HepG2 (cell line): ENCODE measurements at regions not wholly inside any gene's neighbourhood (a gene's known extent, or its start where the extent isn't known, plus 50 kb on each side); places are given as distances from the start of the nearest gene placed in this dataset.

Experiments
- ATAC-seq: fragments of 200-7000 bp; cut with Tn5 transposase; 3 replicates; pipeline ENCODE4 v1.9.1; 2020; ENCODE audit warnings: mild to moderate bottlenecking, moderate library complexity
- BruUV-seq: library from RNA; stranded (reverse); fragments of 400-500 nt; replicated peaks from 2 replicates; lab custom pipeline; 2021; lab: Mats Ljungman, UMichigan
- CTCF ChIA-PET: fragments of 300-600 bp; formaldehyde crosslinking; extraction: SDS; loops from one replicate; lab custom pipeline; 2021; ENCODE audit warnings: low total read pairs, inconsistent platforms, low intra/inter-chr PET ratio; lab: Yijun Ruan, JAX
- POLR2A ChIA-PET: fragments of 350-600 bp; sonication (Branson Sonifier 250); formaldehyde crosslinking; loops from one replicate; lab custom pipeline; 2020; ENCODE audit warnings: antibody characterized with exemption, inconsistent platforms; lab: Yijun Ruan, JAX
- DNase-seq: peaks from one replicate; pipeline ENCODE4 v3.0.0-alpha.2; 2015; ENCODE audit warnings: low spot score
- FAIRE-seq: peaks from 3 replicates; lab custom pipeline; 2011; peaks lifted over from hg19 to GRCh38; lab: Jason Lieb, UNC
- H2AFZ ChIP-seq: one replicate; pipeline ENCODE4 v1.6.1; 2011; ENCODE audit warnings: low read length, inconsistent platforms
- H3K27ac ChIP-seq: fragments of 300-600 bp; 3 replicates; pipeline ENCODE4 v1.8.0; 2011; ENCODE audit warnings: mixed run types, mild to moderate bottlenecking, mixed read lengths, low read length, inconsistent platforms; ENCODE audit not compliant: insufficient read depth; ENCODE audit errors: extremely low read length
- H3K27me3 ChIP-seq, 2 experiments: fragments of 200-600 bp in 1 of 2; 2 replicates in 1 of 2; 3 replicates in 1 of 2; pipeline versions ENCODE4 v1.6.0 to v1.8.0; 2011; ENCODE audit warnings: low read length in 2 of 2, mild to moderate bottlenecking in 2 of 2, moderate library complexity in 2 of 2, inconsistent platforms in 1 of 2; ENCODE audit not compliant: insufficient read depth in 2 of 2, control insufficient read depth in 1 of 2
- H3K36me3 ChIP-seq, 2 experiments: fragments of 200-600 bp in 1 of 2; replicated peaks in 1 of 2; 2 replicates in 1 of 2; 3 replicates in 1 of 2; pipeline versions ENCODE4 v1.5.1 to v1.8.0; 2011; ENCODE audit warnings: low read length in 2 of 2, inconsistent platforms in 1 of 2; ENCODE audit not compliant: insufficient read depth in 2 of 2, control insufficient read depth in 1 of 2
- H3K4me1 ChIP-seq: 2 replicates; pipeline ENCODE4 v1.5.1; 2012; ENCODE audit warnings: low read length, inconsistent platforms; ENCODE audit not compliant: insufficient read depth
- H3K4me2 ChIP-seq: 2 replicates; pipeline ENCODE4 v1.6.0; 2011; ENCODE audit warnings: low read depth, low read length, inconsistent platforms
- H3K4me3 ChIP-seq, 3 experiments: fragments of 200-600 bp in 1 of 3; sonication (generic), shearing (Covaris generic) in 1 of 3; replicated peaks in 1 of 3; 2 replicates each; pipeline ENCODE4 v1.5.1; 2011 to 2016; ENCODE audit warnings: low read length in 3 of 3, inconsistent platforms in 2 of 3, low read depth in 2 of 3, mild to moderate bottlenecking in 2 of 3, control low read depth in 1 of 3, mixed read lengths in 1 of 3; ENCODE audit not compliant: insufficient read depth in 1 of 3
- H3K79me2 ChIP-seq: one replicate; pipeline ENCODE4 v1.6.1; 2011; ENCODE audit warnings: low read length, inconsistent platforms; ENCODE audit not compliant: insufficient read depth
- H3K9ac ChIP-seq: 2 replicates; pipeline ENCODE4 v1.6.0; 2011; ENCODE audit warnings: mild to moderate bottlenecking, low read depth, low read length, inconsistent platforms; ENCODE audit not compliant: insufficient read depth
- H3K9me3 ChIP-seq: 2 replicates; pipeline ENCODE4 v1.5.1; 2012; ENCODE audit warnings: mild to moderate bottlenecking, low read length
- H4K20me1 ChIP-seq: 2 replicates; pipeline ENCODE4 v1.6.0; 2011; ENCODE audit warnings: inconsistent platforms, mild to moderate bottlenecking, low read length, moderate library complexity; ENCODE audit not compliant: insufficient read depth
- BRD4 ChIP-seq: sonication (generic); formaldehyde crosslinking; IDR thresholded peaks from 2 replicates; pipeline ENCODE4 v1.4.0; 2020; ENCODE audit warnings: missing genetic modification reagents
- MTA1 ChIP-seq: sonication (generic); formaldehyde crosslinking; IDR thresholded peaks from 2 replicates; pipeline ENCODE4 v1.4.0; 2020; ENCODE audit warnings: missing genetic modification reagents, mild to moderate bottlenecking, borderline replicate concordance
- PHF20 ChIP-seq: sonication (generic); formaldehyde crosslinking; IDR thresholded peaks from 2 replicates; pipeline ENCODE4 v1.5.0; 2020; ENCODE audit warnings: mild to moderate bottlenecking, missing genetic modification reagents
- RAD21 ChIP-seq: fragments of 450-650 bp; formaldehyde crosslinking; IDR thresholded peaks from 2 replicates; pipeline ENCODE4 v1.5.0; 2020; ENCODE audit warnings: mild to moderate bottlenecking
- ZNF331 ChIP-seq: sonication (generic); formaldehyde crosslinking; IDR thresholded peaks from 2 replicates; pipeline ENCODE4 v1.4.0; 2020; ENCODE audit warnings: missing genetic modification reagents
- ZNF432 ChIP-seq: sonication (generic); formaldehyde crosslinking; IDR thresholded peaks from 2 replicates; pipeline ENCODE4 v1.5.0; 2020; ENCODE audit warnings: missing genetic modification reagents, mild to moderate bottlenecking, borderline replicate concordance
- ZSCAN31 ChIP-seq: sonication (generic); formaldehyde crosslinking; IDR thresholded peaks from 2 replicates; pipeline ENCODE4 v1.5.0; 2020; ENCODE audit warnings: low read depth, mild to moderate bottlenecking, missing genetic modification reagents
- WGBS: methylation state at CpG from one replicate; pipeline ENCODE4 v1.1.6; 2017; ENCODE audit warnings: low lambda C conversion rate; 5-methylcytosine and 5-hydroxymethylcytosine counted together
- in situ Hi-C: cut with HindIII; loops from 2 replicates; pipeline ENCODE4 v1.10.0; 2017; ENCODE audit warnings: low pct_unique_long_range_greater_than_20kb; ENCODE audit not compliant: extremely low pct_ligation_motif_present
- intact Hi-C: fragments of 100-400 bp; cut with micrococcal nuclease; formaldehyde crosslinking; loops from one replicate; pipeline ENCODE4 v1.10.0; 2022; ENCODE audit not compliant: unreplicated experiment
- TF ChIP-seq, protein P1 (sequence below): sonication (generic); formaldehyde crosslinking; IDR thresholded peaks from 2 replicates; pipeline ENCODE4 v1.4.0; 2020; ENCODE audit warnings: missing genetic modification reagents, borderline replicate concordance
- TF ChIP-seq, protein P2 (sequence below): sonication (generic); formaldehyde crosslinking; IDR thresholded peaks from 2 replicates; pipeline ENCODE4 v1.8.1; 2023; ENCODE audit warnings: mild to moderate bottlenecking, missing genetic modification reagents

DNA sequence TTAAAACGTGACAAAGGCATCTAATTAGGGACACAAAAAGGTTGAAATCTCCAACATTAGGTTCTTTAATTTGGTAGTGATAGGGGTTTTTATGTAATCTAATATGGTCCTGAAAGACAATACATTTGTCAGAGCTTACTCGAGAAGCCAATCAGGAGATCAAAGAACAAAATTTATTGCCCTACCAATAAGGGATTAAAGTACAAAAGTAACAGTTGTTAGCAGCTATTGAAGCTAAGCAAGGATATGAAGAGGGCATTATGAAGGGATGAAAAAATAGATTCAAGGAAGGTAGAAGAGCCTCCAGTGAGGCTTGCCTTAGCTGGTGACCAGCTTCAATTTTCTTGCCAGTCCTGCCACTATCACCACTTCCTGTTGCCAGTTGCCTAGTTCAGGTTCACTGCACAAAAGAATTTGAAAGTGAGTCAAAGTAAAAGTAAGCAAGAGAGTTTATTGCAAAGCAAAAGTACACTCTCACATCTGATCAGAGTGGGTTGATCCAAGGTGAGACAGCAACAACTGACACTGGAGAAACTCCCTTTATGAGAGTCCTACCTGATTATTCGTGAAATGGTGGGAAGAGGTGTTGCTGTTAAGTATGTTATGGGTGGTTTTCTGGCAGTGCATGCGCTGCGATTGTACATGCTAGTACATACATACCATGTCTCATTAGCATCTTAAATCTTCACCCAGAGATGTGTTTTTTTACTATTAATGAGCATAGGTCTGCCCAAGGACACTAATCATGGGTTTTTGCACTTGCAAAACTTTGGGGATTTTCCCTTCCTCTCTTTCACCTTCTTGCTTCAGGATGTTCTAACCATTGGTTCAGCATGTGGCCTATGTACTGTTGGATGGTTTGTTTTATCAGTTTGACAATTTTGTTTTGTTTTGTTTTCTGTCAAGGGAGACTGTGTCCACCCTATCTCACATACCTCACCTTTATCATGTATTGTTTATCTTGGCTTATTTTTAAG is 263.2 kb upstream of the ITM2A start:
- H3K9me3 ChIP-seq = no peaks in the 10 kb centered on the region; the same call in 1 of the 2 replicates
- 31% methylated on average over 5 of the region's 5 CpGs for WGBS
- intact Hi-C loops = no loop called here
- no peak overlapping the region for H2AFZ ChIP-seq
- H3K9ac ChIP-seq = no peak overlapping the region
- in situ Hi-C loops = no loop called here
- no peak overlapping the region for H3K4me2 ChIP-seq
- H4K20me1 ChIP-seq = no peaks in the 10 kb centered on the region
- ChIA-PET CTCF (no interaction called here), POLR2A (no interaction called here)
- H3K27me3 ChIP-seq = no peaks in the 10 kb centered on the region
- TF ChIP-seq ZSCAN31 (CRISPR knock-in tag) = no peak
- no peak for TF ChIP-seq RAD21 (CRISPR knock-in tag)
- TF ChIP-seq ZNF432 (CRISPR knock-in tag) = no peak
- no peak for TF ChIP-seq PHF20 (CRISPR knock-in tag)
- TF ChIP-seq, protein P1, sequence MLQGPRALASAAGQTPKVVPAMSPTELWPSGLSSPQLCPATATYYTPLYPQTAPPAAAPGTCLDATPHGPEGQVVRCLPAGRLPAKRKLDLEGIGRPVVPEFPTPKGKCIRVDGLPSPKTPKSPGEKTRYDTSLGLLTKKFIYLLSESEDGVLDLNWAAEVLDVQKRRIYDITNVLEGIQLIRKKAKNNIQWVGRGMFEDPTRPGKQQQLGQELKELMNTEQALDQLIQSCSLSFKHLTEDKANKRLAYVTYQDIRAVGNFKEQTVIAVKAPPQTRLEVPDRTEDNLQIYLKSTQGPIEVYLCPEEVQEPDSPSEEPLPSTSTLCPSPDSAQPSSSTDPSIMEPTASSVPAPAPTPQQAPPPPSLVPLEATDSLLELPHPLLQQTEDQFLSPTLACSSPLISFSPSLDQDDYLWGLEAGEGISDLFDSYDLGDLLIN (CRISPR knock-in tag) = no peak
- TF ChIP-seq ZNF331 (CRISPR knock-in tag) = no peak
- no peak for TF ChIP-seq BRD4 (CRISPR knock-in tag)
- TF ChIP-seq, protein P2, sequence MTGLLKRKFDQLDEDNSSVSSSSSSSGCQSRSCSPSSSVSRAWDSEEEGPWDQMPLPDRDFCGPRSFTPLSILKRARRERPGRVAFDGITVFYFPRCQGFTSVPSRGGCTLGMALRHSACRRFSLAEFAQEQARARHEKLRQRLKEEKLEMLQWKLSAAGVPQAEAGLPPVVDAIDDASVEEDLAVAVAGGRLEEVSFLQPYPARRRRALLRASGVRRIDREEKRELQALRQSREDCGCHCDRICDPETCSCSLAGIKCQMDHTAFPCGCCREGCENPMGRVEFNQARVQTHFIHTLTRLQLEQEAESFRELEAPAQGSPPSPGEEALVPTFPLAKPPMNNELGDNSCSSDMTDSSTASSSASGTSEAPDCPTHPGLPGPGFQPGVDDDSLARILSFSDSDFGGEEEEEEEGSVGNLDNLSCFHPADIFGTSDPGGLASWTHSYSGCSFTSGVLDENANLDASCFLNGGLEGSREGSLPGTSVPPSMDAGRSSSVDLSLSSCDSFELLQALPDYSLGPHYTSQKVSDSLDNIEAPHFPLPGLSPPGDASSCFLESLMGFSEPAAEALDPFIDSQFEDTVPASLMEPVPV (CRISPR knock-in tag) = no peak
- no peak for TF ChIP-seq MTA1 (CRISPR knock-in tag)
- no peak for ATAC-seq
- BruUV-seq = no TSS peak
- no peak overlapping the region for H3K4me3 ChIP-seq
- no peaks in the 10 kb centered on the region for H3K4me1 ChIP-seq
- H3K79me2 ChIP-seq = no peaks in the 10 kb centered on the region
- FAIRE-seq = no peak
- no peaks in the 10 kb centered on the region for H3K36me3 ChIP-seq
- H3K27ac ChIP-seq = no peak overlapping the region
- DNase-seq = no peak
